H1 (cell line): ENCODE measurements at regions not wholly inside any gene's neighbourhood (a gene's known extent, or its start where the extent isn't known, plus 50 kb on each side); places are given as distances from the start of the nearest gene placed in this dataset.

Experiments
- CTCF ChIA-PET: fragments of 300-600 bp; sonication (Branson Sonifier 250); formaldehyde crosslinking; loops from one replicate; lab custom pipeline; 2021; ENCODE audit not compliant: partially characterized antibody; lab: Charles Lee
- POLR2A ChIA-PET: fragments of 300-600 bp; sonication (Branson Sonifier 250); formaldehyde crosslinking; loops from one replicate; lab custom pipeline; 2021; ENCODE audit warnings: inconsistent platforms; ENCODE audit not compliant: partially characterized antibody; lab: Charles Lee
- DNase-seq, 2 experiments: peaks; one replicate each; pipeline versions ENCODE4 v3.0.0 to v3.0.0-alpha.2; 2010 to 2022; ENCODE audit warnings: low spot score in 2 of 2, low read depth in 1 of 2, mixed read lengths in 1 of 2
- FAIRE-seq: peaks from 2 replicates; lab custom pipeline; 2011; peaks lifted over from hg19 to GRCh38; lab: Jason Lieb, UNC
- H2AFZ ChIP-seq: 2 replicates; pipeline ENCODE4 v1.8.1; 2012; ENCODE audit warnings: low read length, inconsistent platforms
- H2AK5ac ChIP-seq: 2 replicates; pipeline ENCODE4 v1.6.1; 2013; ENCODE audit warnings: low read depth, low read length
- H2BK120ac ChIP-seq: replicated peaks from 2 replicates; pipeline ENCODE3; 2013; ENCODE audit warnings: low read depth, low read length, inconsistent platforms
- H2BK12ac ChIP-seq: 2 replicates; pipeline ENCODE4 v1.6.1; 2013; ENCODE audit warnings: low read depth, low read length
- H2BK15ac ChIP-seq: 2 replicates; pipeline ENCODE4 v1.6.1; 2013; ENCODE audit warnings: low read length
- H2BK20ac ChIP-seq: 2 replicates; pipeline ENCODE4 v1.6.1; 2013; ENCODE audit warnings: low read length
- H2BK5ac ChIP-seq: 2 replicates; pipeline ENCODE4 v1.6.1; 2013; ENCODE audit warnings: low read depth, low read length
- H3K14ac ChIP-seq: 2 replicates; pipeline ENCODE4 v1.6.1; 2013; ENCODE audit warnings: inconsistent platforms; ENCODE audit not compliant: insufficient read length
- H3K18ac ChIP-seq: 2 replicates; pipeline ENCODE4 v1.6.1; 2013; ENCODE audit warnings: low read length; ENCODE audit errors: extremely low read depth
- H3K23ac ChIP-seq: 2 replicates; pipeline ENCODE4 v1.6.1; 2013; ENCODE audit warnings: inconsistent platforms; ENCODE audit not compliant: insufficient read length
- H3K23me2 ChIP-seq: 2 replicates; pipeline ENCODE4 v1.6.1; 2013; ENCODE audit warnings: low read depth, low read length
- H3K27ac ChIP-seq: 2 replicates; pipeline ENCODE4 v1.6.1; 2011; ENCODE audit warnings: low read depth, low read length, inconsistent platforms
- H3K27me3 ChIP-seq, 4 experiments: replicated peaks in 1 of 4; 1 replicate in 1 of 4; 2 replicates in 3 of 4; pipeline versions ENCODE4 v1.6.1 to v1.8.1; 2011 to 2013; ENCODE audit warnings: low read length in 3 of 4, mild to moderate bottlenecking in 3 of 4, inconsistent platforms in 2 of 4, mixed read lengths in 2 of 4, moderate library complexity in 1 of 4; ENCODE audit not compliant: control insufficient read depth in 3 of 4, insufficient read depth in 3 of 4; ENCODE audit errors: extremely low read depth in 1 of 4
- H3K36me3 ChIP-seq, 4 experiments: 2 replicates each; pipeline versions ENCODE4 v1.6.1 to v1.8.1; 2011 to 2013; ENCODE audit warnings: mild to moderate bottlenecking in 4 of 4, low read length in 3 of 4, moderate library complexity in 2 of 4, control low read depth in 1 of 4, inconsistent platforms in 1 of 4; ENCODE audit not compliant: insufficient read depth in 4 of 4, control insufficient read depth in 2 of 4
- H3K4ac ChIP-seq: replicated peaks from 2 replicates; pipeline ENCODE3; 2013; ENCODE audit warnings: low read length, low read depth, mixed read lengths, inconsistent platforms; ENCODE audit not compliant: insufficient read length
- H3K4me1 ChIP-seq, 4 experiments: replicated peaks in 1 of 4; 1 replicate in 1 of 4; 2 replicates in 3 of 4; pipeline versions ENCODE4 v1.6.1 to v1.8.1; 2011 to 2013; ENCODE audit warnings: low read length in 3 of 4, inconsistent platforms in 2 of 4, mixed read lengths in 1 of 4; ENCODE audit not compliant: insufficient read depth in 4 of 4, control insufficient read depth in 3 of 4
- H3K4me2 ChIP-seq, 2 experiments: 2 replicates each; pipeline versions ENCODE4 v1.6.1 to v1.8.1; 2011 to 2013; ENCODE audit warnings: low read depth in 2 of 2, low read length in 2 of 2, control low read depth in 1 of 2, inconsistent platforms in 1 of 2, mild to moderate bottlenecking in 1 of 2; ENCODE audit not compliant: insufficient read depth in 1 of 2
- H3K4me3 ChIP-seq, 4 experiments: fragments of 200-600, 300-600 bp in 1 of 4; sonication (generic), shearing (Covaris generic), sonication (Bioruptor Twin) in 1 of 4; 2 replicates each; pipeline versions ENCODE4 v1.5.1 to v1.8.1; 2011 to 2016; ENCODE audit warnings: low read length in 4 of 4, low read depth in 3 of 4, control low read depth in 2 of 4, inconsistent platforms in 2 of 4, mild to moderate bottlenecking in 2 of 4, mixed read lengths in 1 of 4, moderate library complexity in 1 of 4; ENCODE audit not compliant: insufficient read depth in 2 of 4; ENCODE audit errors: extremely low read depth in 1 of 4
- H3K56ac ChIP-seq: replicated peaks from 2 replicates; pipeline ENCODE3; 2013; ENCODE audit warnings: low read depth, mild to moderate bottlenecking, mixed read lengths, low read length, inconsistent platforms; ENCODE audit not compliant: insufficient read length
- H3K79me1 ChIP-seq: 2 replicates; pipeline ENCODE4 v1.6.1; 2013; ENCODE audit warnings: low read depth, low read length, control low read depth
- H3K79me2 ChIP-seq, 2 experiments: 2 replicates each; pipeline versions ENCODE4 v1.6.1 to v1.8.1; 2012 to 2013; ENCODE audit warnings: low read length in 2 of 2, mild to moderate bottlenecking in 2 of 2, inconsistent platforms in 1 of 2; ENCODE audit not compliant: insufficient read depth in 2 of 2, control insufficient read depth in 1 of 2
- H3K9ac ChIP-seq, 4 experiments: replicated peaks in 1 of 4; 1 replicate in 1 of 4; 2 replicates in 3 of 4; pipeline versions ENCODE4 v1.6.1 to v1.8.1; 2011 to 2013; ENCODE audit warnings: low read depth in 3 of 4, low read length in 3 of 4, control low read depth in 2 of 4, mild to moderate bottlenecking in 2 of 4, moderate library complexity in 2 of 4, inconsistent platforms in 1 of 4; ENCODE audit errors: extremely low read depth in 1 of 4
- H3K9me3 ChIP-seq, 2 experiments: 2 replicates each; pipeline versions ENCODE4 v1.6.1 to v1.8.1; 2012 to 2013; ENCODE audit warnings: mild to moderate bottlenecking in 2 of 2, moderate library complexity in 2 of 2, control low read depth in 1 of 2, inconsistent platforms in 1 of 2, low read depth in 1 of 2, low read length in 1 of 2, mixed read lengths in 1 of 2; ENCODE audit not compliant: insufficient read depth in 2 of 2
- H4K20me1 ChIP-seq, 2 experiments: replicated peaks in 1 of 2; 2 replicates each; pipeline versions ENCODE3 to v1.8.1; 2011 to 2013; ENCODE audit warnings: inconsistent platforms in 2 of 2, low read length in 2 of 2, mild to moderate bottlenecking in 1 of 2; ENCODE audit not compliant: insufficient read depth in 2 of 2, control insufficient read depth in 1 of 2
- H4K5ac ChIP-seq: 2 replicates; pipeline ENCODE4 v1.6.1; 2013; ENCODE audit warnings: low read length, low read depth, mixed read lengths, inconsistent platforms; ENCODE audit not compliant: insufficient read length
- H4K8ac ChIP-seq: 2 replicates; pipeline ENCODE4 v1.8.0; 2013; ENCODE audit warnings: mild to moderate bottlenecking, moderate library complexity, low read length, inconsistent platforms; ENCODE audit not compliant: insufficient read depth; ENCODE audit errors: extremely low read depth
- H4K91ac ChIP-seq: replicated peaks from 2 replicates; pipeline ENCODE3; 2013; ENCODE audit warnings: low read length, mixed read lengths, inconsistent platforms; ENCODE audit not compliant: insufficient read length
- BRCA1 ChIP-seq: IDR thresholded peaks from 2 replicates; pipeline ENCODE4 v1.6.1; 2012; ENCODE audit warnings: low read depth, low read length, improper control_type of control experiment
- FOSL1 ChIP-seq: IDR thresholded peaks from 2 replicates; pipeline ENCODE4 v1.6.1; 2011; ENCODE audit warnings: mild to moderate bottlenecking, low read depth, low read length, moderate library complexity; ENCODE audit not compliant: insufficient read depth
- NRF1 ChIP-seq: IDR thresholded peaks from 2 replicates; pipeline ENCODE4 v1.6.1; 2011; ENCODE audit warnings: mild to moderate bottlenecking, low read depth, low read length, improper control_type of control experiment
- RXRA ChIP-seq: IDR thresholded peaks from 2 replicates; pipeline ENCODE4 v1.6.1; 2011; ENCODE audit warnings: low read depth, mild to moderate bottlenecking, low read length, moderate library complexity; ENCODE audit not compliant: insufficient read depth
- WGBS, 2 experiments: shearing (Covaris generic) in 1 of 2; methylation state at CpG; one replicate each; pipeline versions ENCODE4 v1.1.6 to v1.1.7; 2013 to 2015; ENCODE audit warnings: low lambda C conversion rate in 2 of 2, mixed read lengths in 2 of 2, inconsistent platforms in 1 of 2, low coverage in 1 of 2, missing lambda C conversion rate in 1 of 2; ENCODE audit not compliant: insufficient replicate concordance in 2 of 2, insufficient coverage in 1 of 2, insufficient read length in 1 of 2; ENCODE audit errors: extremely low coverage in 1 of 2, missing lambda C conversion rate in 1 of 2; 5-methylcytosine and 5-hydroxymethylcytosine counted together

GRCh38 chr14:23828616-23829015, 125.0 kb upstream of the DHRS4 start:
- Histone ChIP-seq H3K4me2 (no peak overlapping the region), H3K9me3 (peaks cover 54 to 69% of the 10 kb centered on the region in 2 experiments), H3K56ac (no peak overlapping the region), H3K9ac (no peak overlapping the region), H3K14ac (no peak overlapping the region), H3K27ac (no peak overlapping the region), H4K8ac (no peak overlapping the region), H2BK5ac (no peak overlapping the region), H2BK15ac (no peak overlapping the region), H3K79me2 (no peaks in the 10 kb centered on the region), H3K4me1 (no peaks in the 10 kb centered on the region), H2BK12ac (no peak overlapping the region), H3K79me1 (no peaks in the 10 kb centered on the region; the same call in 1 of the 2 replicates), H2BK20ac (no peak overlapping the region), H3K18ac (no peak overlapping the region), H3K27me3 (no peaks in the 10 kb centered on the region; a peak in 1 of 7 replicates), H3K4ac (no peak overlapping the region), H3K23ac (no peak overlapping the region), H3K36me3 (no peaks in the 10 kb centered on the region), H2AK5ac (no peak overlapping the region), H4K91ac (no peak overlapping the region), H2BK120ac (no peak overlapping the region), H3K4me3 (no peak overlapping the region), H2AFZ (no peak overlapping the region), H3K23me2 (no peaks in the 10 kb centered on the region), H4K5ac (no peak overlapping the region), H4K20me1 (no peaks in the 10 kb centered on the region)
- FAIRE-seq, result no peak
- ChIA-PET POLR2A (no interaction called here), CTCF (no interaction called here)
- WGBS, 2 experiments, result 84% methylated on average over 1 of the region's 1 CpG; no CpG with 5 or more reads in 1 of the 2 experiments
- DNase-seq, result no peak
- no peak for TF ChIP-seq RXRA
- TF ChIP-seq NRF1, result no peak
- no peak for TF ChIP-seq BRCA1
- TF ChIP-seq FOSL1, result no peak
